Motor neuron (in vitro differentiated cells): ENCODE measurements at regions not wholly inside any gene's neighbourhood (a gene's known extent, or its start where the extent isn't known, plus 50 kb on each side); places are given as distances from the start of the nearest gene placed in this dataset.
A peak's percentile ranks its signal among the peaks of the same experiment; 100 is the strongest.

ENCODE experiments used
- ATAC-seq, 8 experiments: fragments of 200-7000 bp; cut with Tn5 transposase; replicated peaks in 6 of 8; 2 replicates each; pipeline ENCODE4 v1.8.0; 2021; ENCODE audit warnings: mild to moderate bottlenecking in 8 of 8, moderate library complexity in 8 of 8
- H3K27ac ChIP-seq, 2 donors: fragments of 250-450 bp; sonication (Bioruptor Pico); 2 replicates each; pipeline ENCODE4 v1.9.0; 2021; ENCODE audit warnings: antibody characterized with exemption in 2 of 2, mild to moderate bottlenecking in 2 of 2, moderate library complexity in 1 of 2
- H3K4me1 ChIP-seq, 2 donors: fragments of 250-450 bp; sonication (Bioruptor Pico); replicated peaks in 1 of 2; 2 replicates each; pipeline ENCODE4 v1.6.1; 2021; ENCODE audit warnings: antibody characterized with exemption in 2 of 2, mild to moderate bottlenecking in 2 of 2, moderate library complexity in 1 of 2
- H3K4me3 ChIP-seq, 5 donors: fragments of 250-450 bp; sonication (Bioruptor Pico); 2 replicates each; pipeline ENCODE4 v1.9.0; 2021; ENCODE audit warnings: antibody characterized with exemption in 5 of 5, mild to moderate bottlenecking in 5 of 5, moderate library complexity in 4 of 5
- WGBS, 10 experiments: fragments of 450-650 bp; shearing (Covaris generic); methylation state at CpG; one replicate each; pipeline ENCODE4 v1.0.0; 2022; 5-methylcytosine and 5-hydroxymethylcytosine counted together
- in situ Hi-C, 9 experiments: fragments of 400-800 bp; cut with MboI; loops; one replicate each; pipeline ENCODE4 v1.15.0; 2021; ENCODE audit warnings: low sequenced_read_pairs in 9 of 9, low pct_unique_long_range_greater_than_20kb in 2 of 9; ENCODE audit not compliant: unreplicated experiment in 9 of 9

- WGBS, 10 experiments: 80 to 100% (median 95%) methylated on average over 1 to 2 of the region's 2 CpGs; no CpG with 5 or more reads in 1 of the 10 experiments
- H3K4me3 ChIP-seq: no peak overlapping the region
- no peak for ATAC-seq
- peaks cover 0 to 4% of the 10 kb centered on the region in 2 donors for H3K4me1 ChIP-seq
- no peak overlapping the region for H3K27ac ChIP-seq
- in situ Hi-C loops: no loop called here
Measured at GRCh38 chr6:105889902-105890301, 196.2 kb upstream of the PRDM1 start.

DNA sequence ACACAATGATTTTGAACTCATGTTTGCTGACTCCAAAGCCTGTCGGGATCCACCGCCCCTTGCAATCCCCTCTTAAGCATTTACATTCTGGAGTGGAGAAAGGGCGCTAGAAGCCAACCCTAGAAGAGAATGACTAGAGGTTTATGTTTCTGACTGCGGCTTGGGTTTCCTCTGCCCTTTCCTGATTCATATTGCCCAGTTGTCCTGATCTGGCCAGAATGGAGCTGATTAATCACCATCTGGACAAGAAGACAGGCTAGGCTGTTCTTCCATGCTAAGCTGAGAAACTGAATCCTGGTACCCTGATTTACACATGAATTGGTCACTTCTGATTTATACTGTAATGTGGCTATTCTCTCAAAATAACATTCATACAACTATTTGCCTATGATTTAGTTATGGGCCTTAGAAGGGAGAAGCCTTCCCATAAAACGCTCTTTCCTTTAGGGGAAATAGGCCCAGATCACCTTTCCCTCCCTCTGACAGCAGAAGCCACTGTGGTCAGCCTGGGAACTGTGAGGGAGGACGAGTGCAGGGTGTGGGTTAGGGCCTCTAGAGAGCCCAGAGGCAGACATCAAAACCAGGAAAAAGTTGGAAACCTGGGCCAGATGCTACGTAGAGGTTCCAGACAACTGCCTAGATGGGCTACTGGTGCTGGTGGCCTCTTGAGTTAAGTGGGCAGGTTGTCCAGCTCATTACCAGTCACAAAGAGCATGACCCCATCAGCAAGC is 199.2 kb upstream of the PRDM1 start:
- Histone ChIP-seq H3K27ac (no peak overlapping the region), H3K4me3 (no peak overlapping the region), H3K4me1 (peaks cover 0 to 4% of the 10 kb centered on the region in 2 donors)
- peak in 2 of 8 experiments; percentile 54 to 55 for ATAC-seq
- in situ Hi-C loops: no loop called here
- 36 to 96% (median 82%) methylated on average over 1 to 7 of the region's 7 CpGs for WGBS, 10 experiments

DNA sequence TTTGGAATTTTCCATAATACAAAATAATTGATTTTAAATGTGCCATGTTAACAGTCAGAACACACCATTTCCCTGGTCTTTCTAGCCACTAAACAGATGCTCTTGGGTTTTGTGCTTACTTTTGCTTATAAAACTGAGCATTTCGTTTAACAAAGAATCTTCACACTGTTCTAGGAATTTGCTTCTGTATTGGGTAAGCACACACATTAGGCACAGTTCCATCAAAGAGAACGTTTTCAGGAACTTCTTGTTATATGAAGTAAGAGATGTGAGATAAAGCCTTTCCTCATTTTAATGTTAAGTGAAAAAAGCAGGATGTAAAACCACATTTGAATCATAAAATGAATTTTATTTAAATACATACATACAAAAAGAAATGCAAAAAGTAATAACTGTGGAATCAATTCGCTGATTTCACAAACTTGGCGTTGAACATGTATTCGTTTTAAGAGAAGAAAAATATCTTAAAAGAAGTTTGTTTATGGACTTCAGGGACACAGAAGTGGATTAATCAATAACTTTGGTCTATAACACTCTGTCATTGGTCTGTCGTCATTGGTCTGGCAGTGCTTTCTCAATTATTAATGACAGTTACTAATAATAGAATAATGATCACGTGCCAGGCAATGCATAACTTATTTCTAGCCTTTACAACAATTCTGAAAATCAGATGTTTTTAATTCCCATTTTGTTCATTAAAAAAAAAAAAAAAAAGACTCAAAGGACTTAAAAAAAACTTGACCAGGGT is 199.9 kb upstream of the PRDM1 start:
- Histone ChIP-seq H3K4me1 (peaks cover 0 to 4% of the 10 kb centered on the region in 2 donors), H3K27ac (no peak overlapping the region), H3K4me3 (no peak overlapping the region)
- ATAC-seq: no peak
- in situ Hi-C loops: no loop called here
- WGBS, 10 experiments: 9 to 80% (median 63%) methylated on average over 4 to 7 of the region's 7 CpGs

DNA sequence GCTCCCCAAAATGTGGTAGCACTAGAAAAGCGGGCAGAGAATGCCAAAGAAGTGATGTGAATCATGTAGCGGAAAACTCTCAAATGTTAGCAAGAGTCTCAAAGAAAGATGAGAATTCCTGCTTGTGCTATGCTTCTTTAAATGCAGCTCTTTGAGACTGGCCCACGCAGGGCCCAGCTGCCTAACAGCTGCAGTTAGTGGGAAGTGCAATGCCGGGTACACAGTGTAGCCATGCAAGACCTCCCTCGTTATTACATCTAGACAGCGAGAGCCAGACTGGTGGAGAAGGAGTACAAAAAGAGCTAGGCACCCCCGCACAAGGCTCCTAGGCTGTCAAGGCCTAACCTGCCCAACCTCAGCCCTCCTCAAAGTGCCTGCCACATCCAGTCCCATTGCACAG is 201.7 kb upstream of the PRDM1 start:
- in situ Hi-C loops: no loop called here
- no peak overlapping the region for H3K4me3 ChIP-seq
- ATAC-seq: no peak
- peaks cover 0 to 4% of the 10 kb centered on the region in 2 donors for H3K4me1 ChIP-seq
- H3K27ac ChIP-seq: no peak overlapping the region
- WGBS, 10 experiments: 77 to 100% (median 92%) methylated on average over 1 to 6 of the region's 7 CpGs

GRCh38 chr6:105884011-105884410 is 202.1 kb upstream of the PRDM1 start:
- H3K4me3 ChIP-seq: no peak overlapping the region
- H3K27ac ChIP-seq: no peak overlapping the region
- no peak for ATAC-seq
- WGBS, 10 experiments: 33 to 100% (median 83%) methylated on average over 1 to 4 of the region's 4 CpGs; no CpG with 5 or more reads in 1 of the 10 experiments
- in situ Hi-C loops: no loop called here
- H3K4me1 ChIP-seq: peaks cover 0 to 4% of the 10 kb centered on the region in 2 donors

GRCh38 chr6:105882828-105883227 is 203.3 kb upstream of the PRDM1 start:
- in situ Hi-C loops: no loop called here
- WGBS, 10 experiments: 31 to 100% (median 79%) methylated on average over 1 to 2 of the region's 2 CpGs; no CpG with 5 or more reads in 1 of the 10 experiments
- H3K27ac ChIP-seq: no peak overlapping the region
- H3K4me3 ChIP-seq: no peak overlapping the region
- no peak for ATAC-seq
- peaks cover 0 to 4% of the 10 kb centered on the region in 2 donors for H3K4me1 ChIP-seq

DNA sequence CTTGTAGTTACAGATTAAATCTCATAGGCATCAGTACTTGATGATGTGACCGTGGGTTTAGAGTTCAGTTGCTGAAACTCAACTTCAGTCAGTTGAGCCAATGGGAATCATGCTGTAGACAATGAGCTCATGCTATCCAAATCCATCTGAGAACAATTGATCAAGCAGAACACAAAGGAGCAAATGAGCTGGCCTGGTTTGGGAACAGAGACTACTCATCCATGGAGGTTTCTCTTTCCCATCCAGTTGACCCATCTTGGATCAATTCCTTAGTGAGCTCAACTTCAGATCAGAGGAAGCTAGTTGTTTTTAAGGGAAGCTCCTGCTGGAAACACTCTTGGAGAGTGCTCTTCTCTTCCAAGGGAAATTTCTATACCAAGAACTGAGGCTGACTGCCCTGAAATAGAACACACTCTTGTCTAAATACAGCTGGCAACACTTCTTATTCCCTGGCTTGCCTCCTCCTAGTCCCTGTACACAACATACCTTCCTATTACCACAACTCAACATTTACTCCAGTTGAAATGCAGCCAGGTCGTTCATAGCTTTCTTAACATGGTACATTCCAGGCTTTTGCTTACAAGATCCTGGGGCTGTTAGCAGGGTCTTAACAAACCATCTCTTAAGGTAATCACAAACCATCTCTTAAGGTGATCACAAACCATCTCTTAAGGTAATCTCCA is 203.9 kb upstream of the PRDM1 start:
- no peak for ATAC-seq
- peaks cover 0 to 4% of the 10 kb centered on the region in 2 donors for H3K4me1 ChIP-seq
- WGBS, 10 experiments: 29 to 90% (median 60%) methylated on average over 1 to 2 of the region's 2 CpGs; no CpG with 5 or more reads in 1 of the 10 experiments
- H3K27ac ChIP-seq: no peak overlapping the region
- H3K4me3 ChIP-seq: no peak overlapping the region
- in situ Hi-C loops: no loop called here

DNA sequence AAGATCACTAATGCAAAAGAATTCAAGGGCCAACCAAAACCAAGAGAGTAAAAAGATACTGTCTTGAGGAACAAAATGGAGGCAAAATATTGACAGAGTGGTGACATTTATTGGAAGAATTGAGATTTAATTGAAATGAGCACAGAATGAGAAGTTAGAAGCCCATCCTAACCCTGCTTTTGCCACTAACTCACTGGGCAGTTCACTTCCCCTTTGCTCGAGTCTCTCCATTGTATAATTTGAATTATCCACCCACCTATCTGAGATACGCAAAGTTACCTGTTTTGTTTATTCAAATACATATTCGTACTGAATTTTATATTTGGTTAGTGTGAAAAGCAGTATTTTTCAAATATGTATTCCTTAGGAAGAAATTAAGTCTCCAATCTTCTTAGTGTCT is 204.5 kb upstream of the PRDM1 start:
- ATAC-seq: no peak
- in situ Hi-C loops: no loop called here
- Histone ChIP-seq H3K27ac (no peak overlapping the region), H3K4me3 (no peak overlapping the region), H3K4me1 (peaks cover 0 to under 1% of the 10 kb centered on the region in 2 donors)
- WGBS, 10 experiments: 64 to 89% (median 81%) methylated on average over 1 to 3 of the region's 3 CpGs; no CpG with 5 or more reads in 2 of the 10 experiments

DNA sequence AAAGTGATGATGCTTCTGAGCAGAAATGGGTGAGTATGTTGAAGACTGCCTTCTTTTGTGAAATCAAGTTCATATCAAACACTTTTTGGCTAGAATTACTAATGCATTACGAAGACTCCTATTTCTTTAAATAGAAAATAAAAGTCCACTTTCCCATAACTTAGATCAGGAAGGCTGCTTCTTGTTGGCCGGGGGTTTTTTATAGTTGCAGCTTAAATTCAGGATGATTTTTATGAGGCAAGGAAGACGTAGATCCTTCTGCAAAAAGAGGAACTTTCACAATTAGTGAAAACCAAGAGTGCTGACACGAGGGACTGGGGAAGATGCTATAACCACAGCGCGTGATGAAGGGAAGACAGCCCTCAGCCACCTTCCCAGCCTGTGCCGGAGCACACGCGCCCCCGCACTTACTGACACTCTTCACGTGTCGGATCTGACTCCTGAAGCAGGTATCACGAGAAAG is 206.1 kb upstream of the PRDM1 start:
- ATAC-seq: no peak
- Histone ChIP-seq H3K4me1 (no peaks in the 10 kb centered on the region), H3K4me3 (no peak overlapping the region), H3K27ac (no peak overlapping the region)
- WGBS, 10 experiments: 38 to 97% (median 87%) methylated on average over 3 to 13 of the region's 13 CpGs
- in situ Hi-C loops: no loop called here

DNA sequence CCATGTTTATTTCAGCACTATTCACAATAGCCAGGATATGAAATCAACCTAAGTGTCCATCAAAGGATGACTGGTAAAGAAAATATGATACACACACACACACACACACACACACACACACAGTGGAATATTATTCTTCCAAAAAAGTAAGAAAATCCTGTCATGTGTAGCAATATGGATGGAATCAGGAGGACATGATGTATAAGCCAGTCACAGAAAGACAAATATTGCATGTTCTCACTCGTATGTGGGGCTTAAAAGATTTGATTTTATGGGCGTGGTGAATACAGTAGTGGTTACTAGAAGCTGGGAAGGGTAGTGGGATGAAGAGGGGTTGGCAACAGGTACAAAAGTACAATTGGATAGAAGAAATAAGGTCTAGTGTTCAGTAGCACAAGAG is 207.0 kb upstream of the PRDM1 start:
- 31 to 100% (median 85%) methylated on average over 1 to 2 of the region's 2 CpGs; no CpG with 5 or more reads in 4 of the 10 experiments for WGBS, 10 experiments
- H3K4me1 ChIP-seq: no peaks in the 10 kb centered on the region
- H3K4me3 ChIP-seq: no peak overlapping the region
- H3K27ac ChIP-seq: no peak overlapping the region
- in situ Hi-C loops: no loop called here
- ATAC-seq: no peak

DNA sequence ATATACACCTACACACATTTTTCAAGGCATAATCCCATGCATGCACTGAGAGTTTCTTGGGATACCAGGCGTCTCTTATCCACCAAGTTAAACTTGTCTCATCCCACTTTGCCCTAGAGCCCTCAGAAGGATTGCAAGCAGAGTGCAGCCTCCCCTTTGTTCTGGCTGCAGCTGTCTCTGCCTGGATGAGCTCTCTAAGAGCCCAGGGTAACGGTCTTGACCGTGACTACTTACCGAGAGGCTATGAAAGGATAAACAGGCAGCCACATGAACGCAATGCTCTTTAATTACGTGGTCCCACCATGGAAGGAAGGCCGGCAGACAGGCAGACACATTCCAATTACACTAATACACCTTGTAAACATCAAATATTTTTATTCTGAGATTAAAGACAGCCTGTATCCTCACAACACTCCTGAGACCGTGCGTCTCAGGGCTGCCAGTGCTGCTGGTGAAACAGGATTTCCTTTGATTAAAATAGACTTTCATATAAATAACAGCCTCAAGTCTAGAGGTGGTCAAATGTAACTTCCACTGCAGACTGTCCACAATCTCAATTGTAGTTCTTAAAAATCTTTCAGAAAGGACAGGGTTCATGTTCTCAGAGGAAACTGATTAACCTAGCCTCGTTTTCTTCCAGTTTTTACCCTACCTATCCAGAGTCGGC is 210.0 kb upstream of the PRDM1 start:
- WGBS, 10 experiments: 51 to 100% (median 68%) methylated on average over 2 to 9 of the region's 11 CpGs; no CpG with 5 or more reads in 1 of the 10 experiments
- ATAC-seq: peak in 3 of 8 experiments; percentile 40 to 80 (median 42)
- Histone ChIP-seq H3K4me1 (no peaks in the 10 kb centered on the region), H3K27ac (no peak overlapping the region), H3K4me3 (no peak overlapping the region)
- in situ Hi-C loops: no loop called here

GRCh38 chr6:105874835-105875626 is 211.1 kb upstream of the PRDM1 start:
- Histone ChIP-seq H3K4me3 (no peak overlapping the region), H3K4me1 (no peaks in the 10 kb centered on the region), H3K27ac (no peak overlapping the region)
- ATAC-seq: no peak
- in situ Hi-C loops: no loop called here
- WGBS, 10 experiments: 30 to 100% (median 84%) methylated on average over 1 to 6 of the region's 8 CpGs; no CpG with 5 or more reads in 1 of the 10 experiments
